Neural progenitor cell (in vitro differentiated cells): ENCODE measurements at regions not wholly inside any gene's neighbourhood (a gene's known extent, or its start where the extent isn't known, plus 50 kb on each side); places are given as distances from the start of the nearest gene placed in this dataset.

Source experiments
- CTCF ChIP-seq: fragments of 200-600 bp; sonication (generic); IDR thresholded peaks from 2 replicates; pipeline ENCODE4 v1.5.1; 2017; ENCODE audit warnings: antibody characterized with exemption, mild to moderate bottlenecking
- EZH2 ChIP-seq: fragments of 200-600 bp; sonication (generic); IDR thresholded peaks from 2 replicates; pipeline ENCODE4 v1.6.1; 2017; ENCODE audit warnings: antibody characterized with exemption, mild to moderate bottlenecking, moderate library complexity
- EZH2phosphoT487 ChIP-seq: fragments of 200-600 bp; sonication (generic); IDR thresholded peaks from 2 replicates; pipeline ENCODE4 v1.6.1; 2017; ENCODE audit warnings: antibody characterized with exemption

- TF ChIP-seq EZH2 (no peak), CTCF (no peak), EZH2phosphoT487 (no peak)
Measured at GRCh38 chr13:104567114-104567513, 1500.9 kb upstream of the SLC10A2 start.
